ENCODE measurements at regions not wholly inside any gene's neighbourhood (a gene's known extent, or its start where the extent isn't known, plus 50 kb on each side); places are given as distances from the start of the nearest gene placed in this dataset.

- DNase-seq (ENCODE audit: low read depth in 2 of 2) = no peak
Measured at GRCh38 chr9:89863837-89864236, 259.0 kb downstream of the GADD45G start.

DNA sequence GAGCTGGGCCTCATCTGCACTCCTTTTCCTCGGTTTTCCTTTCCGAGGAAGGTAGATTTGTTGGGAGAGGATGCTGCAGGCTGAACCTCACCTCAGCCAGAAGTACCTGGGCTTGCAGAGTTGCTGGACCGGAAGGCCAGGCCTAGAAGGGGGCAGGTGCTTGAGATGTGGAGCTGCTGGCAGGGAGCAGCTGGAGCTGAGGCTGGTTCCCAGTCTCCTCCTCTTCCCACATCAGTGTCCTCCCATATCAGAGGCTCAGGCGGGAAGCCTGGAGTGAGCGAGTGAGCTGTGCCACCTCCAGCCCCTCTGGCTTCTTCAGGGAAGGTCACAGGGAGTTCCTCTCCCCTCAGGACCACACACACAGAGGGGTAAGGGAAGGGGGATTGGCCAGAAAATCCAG, 259.4 kb downstream of the GADD45G start:
- no peak for DNase-seq (ENCODE audit: low read depth in 2 of 2)

DNA sequence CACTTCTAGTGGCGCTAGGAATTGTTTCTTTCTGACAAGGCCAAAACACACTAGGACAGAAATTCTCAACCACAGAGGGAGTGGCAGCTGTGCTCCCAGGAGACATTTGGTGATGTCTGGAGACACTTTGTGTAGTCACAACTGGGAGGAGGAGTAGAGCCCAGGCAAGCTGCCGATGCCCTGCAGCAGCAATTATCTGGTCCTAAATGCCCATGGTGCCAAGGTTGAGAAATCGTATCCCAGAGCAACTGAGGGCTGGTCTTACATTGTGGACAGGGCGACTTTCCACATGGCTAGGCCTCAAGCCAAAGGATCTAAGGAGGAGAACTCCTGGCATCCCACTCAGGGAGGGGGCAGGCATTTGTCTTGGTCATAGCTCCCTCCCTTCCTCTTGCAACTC, 259.9 kb downstream of the GADD45G start:
- no peak for DNase-seq (ENCODE audit: low read depth in 2 of 2)

DNA sequence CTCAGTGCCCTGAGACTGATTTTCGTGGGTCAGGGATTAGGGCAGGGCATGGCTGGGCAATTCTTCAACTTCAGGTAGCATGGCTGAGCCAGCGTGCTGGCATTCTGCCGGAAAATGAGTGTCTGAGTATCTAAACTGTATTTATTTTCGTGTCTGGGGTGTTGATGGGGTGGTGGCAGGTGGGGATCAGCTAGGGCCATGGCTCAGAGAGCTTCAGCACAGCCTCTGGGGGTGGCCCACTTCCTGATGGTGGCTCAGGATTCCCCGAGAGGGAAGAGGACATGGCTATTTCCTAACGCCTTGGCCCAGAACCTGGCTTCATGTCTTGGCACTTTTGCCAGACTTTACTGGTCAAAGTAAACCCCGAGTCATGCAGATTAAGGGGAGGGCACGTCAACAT, 260.5 kb downstream of the GADD45G start:
- DNase-seq (ENCODE audit: low read depth in 2 of 2) = no peak

GRCh38 chr9:89865981-89866380, 261.2 kb downstream of the GADD45G start:
- DNase-seq (ENCODE audit: low read depth in 2 of 2) = no peak

DNA sequence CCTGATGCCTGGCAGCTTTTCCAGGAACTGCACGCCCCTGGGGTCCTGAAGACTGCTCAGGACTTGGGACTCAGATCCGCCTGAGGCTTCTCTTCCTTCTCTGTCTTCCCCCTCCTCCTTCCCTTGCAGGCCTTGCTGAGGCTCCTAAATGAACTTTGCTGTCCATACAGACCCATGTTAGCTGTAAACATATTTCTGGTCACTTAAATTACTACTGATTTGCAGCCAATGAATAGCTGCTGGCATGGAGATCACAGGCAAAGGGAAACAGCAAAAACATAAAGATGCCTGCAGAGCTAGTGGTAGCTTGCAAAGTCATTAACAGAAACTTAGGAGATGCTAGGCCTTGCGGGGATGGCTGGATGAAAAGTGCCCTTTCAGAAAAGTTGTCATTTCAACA, 261.9 kb downstream of the GADD45G start:
- DNase-seq (ENCODE audit: low read depth in 2 of 2) = no peak

GRCh38 chr9:89868100-89868499, 263.3 kb downstream of the GADD45G start:
- no peak for DNase-seq (ENCODE audit: low read depth in 2 of 2)

GRCh38 chr9:89869793-89870580, 265.2 kb downstream of the GADD45G start:
- no peak for DNase-seq (ENCODE audit: low read depth in 2 of 2)

DNA sequence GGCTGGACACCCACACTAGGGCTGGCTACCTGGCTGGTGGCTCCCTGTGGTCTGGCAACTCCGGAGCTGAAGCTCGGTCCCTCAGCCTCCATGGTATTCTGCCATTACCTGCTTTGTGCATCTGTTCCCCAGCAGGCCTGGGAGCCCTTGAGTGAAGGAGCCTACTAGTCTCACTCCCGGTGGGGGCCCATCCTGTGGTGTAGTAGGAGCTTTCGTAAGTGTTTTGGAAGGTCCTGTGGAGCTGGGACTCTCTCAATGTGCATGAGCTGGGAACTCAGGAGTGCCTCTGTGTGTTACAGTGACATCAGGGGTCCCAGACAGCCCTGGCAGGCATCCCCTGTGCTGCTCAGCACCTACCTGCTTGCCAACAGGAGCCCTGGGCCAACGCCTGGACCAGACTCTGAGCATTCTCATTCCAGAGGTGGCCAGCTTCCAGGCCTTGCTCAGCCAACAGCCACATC, 267.1 kb downstream of the GADD45G start:
- DNase-seq (ENCODE audit: low read depth in 2 of 2) = no peak

GRCh38 chr9:89872426-89872912, 267.7 kb downstream of the GADD45G start:
- DNase-seq (ENCODE audit: low read depth in 2 of 2) = no peak

GRCh38 chr9:89872913-89873707, 268.3 kb downstream of the GADD45G start:
- DNase-seq (ENCODE audit: low read depth in 2 of 2) = no peak

- no peak for DNase-seq (ENCODE audit: low read depth in 2 of 2)
Measured at GRCh38 chr9:89873801-89874200, 269.0 kb downstream of the GADD45G start.

DNA sequence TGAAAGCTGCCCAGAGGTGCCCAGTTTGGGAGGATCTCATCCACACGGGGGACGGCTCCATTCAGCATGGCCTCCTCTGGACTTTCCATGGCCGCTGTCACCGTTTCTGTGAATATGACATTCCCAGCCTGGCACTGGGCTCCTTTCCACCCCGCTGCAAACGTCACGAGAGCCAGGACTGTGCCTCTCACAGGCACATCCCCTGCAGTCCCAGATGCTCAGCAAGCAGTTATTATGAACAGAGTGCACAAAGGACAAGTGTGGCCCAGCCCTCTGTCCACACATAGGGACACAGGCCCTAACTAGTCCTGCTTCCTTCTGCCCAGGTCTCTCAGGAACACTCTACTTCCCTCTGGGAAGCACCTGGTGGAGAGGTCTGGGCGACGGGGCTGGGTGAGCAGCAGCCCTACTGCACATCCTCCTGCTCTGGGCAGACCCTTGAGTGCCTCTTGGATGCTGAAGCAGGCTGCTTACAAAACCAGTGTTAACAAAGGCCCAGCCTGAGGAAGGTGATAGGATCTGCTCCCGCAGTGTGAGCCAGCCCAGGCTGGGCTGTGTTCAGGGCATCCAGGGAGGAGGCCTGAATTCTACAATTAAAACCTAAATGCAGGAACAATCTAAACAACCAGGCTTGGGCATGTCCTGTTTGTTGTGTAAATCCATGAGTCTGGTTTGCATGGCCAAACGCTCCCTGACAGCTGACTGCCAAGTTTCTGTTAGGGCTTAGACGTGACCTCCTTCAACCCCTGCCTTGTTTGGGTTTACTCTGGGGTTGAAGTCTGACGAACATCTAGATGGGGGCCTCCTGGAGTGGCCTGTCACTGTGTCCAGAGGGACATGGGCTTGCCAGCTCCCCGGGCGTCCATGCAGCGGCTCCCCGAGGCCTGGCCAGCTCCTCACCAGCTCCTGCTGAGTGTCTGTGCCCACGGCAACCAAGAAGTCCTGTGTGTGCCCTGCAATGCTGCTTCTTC, 269.8 kb downstream of the GADD45G start:
- no peak for DNase-seq (ENCODE audit: low read depth in 2 of 2)

- DNase-seq (ENCODE audit: low read depth in 2 of 2) = no peak
Measured at GRCh38 chr9:89877051-89878002, 272.5 kb downstream of the GADD45G start.

GRCh38 chr9:89878003-89878411, 273.2 kb downstream of the GADD45G start:
- no peak for DNase-seq (ENCODE audit: low read depth in 2 of 2)

GRCh38 chr9:89878687-89879086, 273.9 kb downstream of the GADD45G start:
- DNase-seq (ENCODE audit: low read depth in 2 of 2) = no peak

GRCh38 chr9:89879276-89879675, 274.5 kb downstream of the GADD45G start:
- DNase-seq (ENCODE audit: low read depth in 2 of 2) = no peak

DNA sequence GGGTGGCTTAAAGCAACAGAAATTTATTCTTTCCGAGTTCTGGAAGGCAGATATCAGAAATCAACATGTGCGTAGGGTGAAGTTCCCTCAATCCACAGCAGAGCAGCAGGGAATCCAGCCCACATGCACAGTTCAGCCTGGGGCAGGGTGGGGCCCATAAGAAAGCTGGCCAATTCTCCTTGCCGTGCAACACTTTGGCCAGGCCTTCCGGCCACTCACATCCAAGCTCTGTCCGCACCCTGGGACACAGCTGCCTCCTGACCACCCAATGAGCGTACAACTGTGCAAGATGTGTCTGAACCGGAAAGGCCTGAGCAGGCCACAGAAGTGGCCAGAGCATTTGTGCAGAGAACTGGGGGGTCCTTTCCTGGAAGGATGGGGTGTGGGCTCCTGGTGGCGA, 274.9 kb downstream of the GADD45G start:
- DNase-seq (ENCODE audit: low read depth in 2 of 2) = no peak

- no peak for DNase-seq (ENCODE audit: low read depth in 2 of 2)
Measured at GRCh38 chr9:89880161-89880560, 275.3 kb downstream of the GADD45G start.

GRCh38 chr9:89880721-89881120, 275.9 kb downstream of the GADD45G start:
- no peak for DNase-seq (ENCODE audit: low read depth in 2 of 2)

DNA sequence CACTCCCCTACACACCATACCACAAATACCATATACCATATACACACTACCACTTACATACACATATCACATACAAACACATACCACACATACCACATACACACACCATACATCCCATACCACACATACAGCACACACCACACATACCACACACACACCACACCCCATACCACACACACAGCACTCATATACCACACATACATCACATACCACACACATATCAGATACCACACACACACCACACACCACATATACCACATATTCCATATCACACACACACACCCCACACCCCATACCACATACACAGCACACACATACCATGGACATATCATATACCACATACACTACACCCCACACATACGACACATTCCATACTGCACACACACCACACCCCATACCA, 276.6 kb downstream of the GADD45G start:
- DNase-seq (ENCODE audit: low read depth in 2 of 2) = no peak
